ENCODE measurements at regions not wholly inside any gene's neighbourhood (a gene's known extent, or its start where the extent isn't known, plus 50 kb on each side); places are given as distances from the start of the nearest gene placed in this dataset.
A peak's percentile ranks its signal among the peaks of the same experiment; 100 is the strongest.
"Not testable (repeated sequence)": the region's sequence is repeated elsewhere in the genome, so short reads cannot be mapped to it uniquely, and the experiment has no call there.

DNA sequence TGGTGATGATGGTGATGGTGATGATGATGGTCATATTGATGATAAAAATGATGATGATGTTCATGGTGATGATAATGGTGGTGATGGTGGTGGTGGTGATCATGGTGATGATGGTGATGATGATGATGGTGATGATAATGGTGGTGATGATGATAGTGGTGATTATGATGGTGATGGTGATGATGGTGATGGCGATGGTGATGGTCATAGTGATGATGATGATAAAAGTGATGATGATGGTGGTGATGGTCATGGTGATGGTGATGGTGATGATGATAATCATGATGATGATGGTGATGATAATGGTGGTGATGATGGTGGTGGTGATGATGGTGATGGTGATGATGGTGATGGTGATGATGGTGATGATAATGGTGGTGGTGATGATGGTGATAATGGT lies 478.7 kb downstream of the TYW1 start:
- no peak for DNase-seq (ENCODE audit: low read depth)

- DNase-seq (ENCODE audit: low read depth): no peak
Measured at GRCh38 chr7:67478066-67478465, 481.4 kb downstream of the TYW1 start.

- DNase-seq (ENCODE audit: low read depth): no peak
Measured at GRCh38 chr7:67484244-67484751, 487.7 kb downstream of the TYW1 start.

- DNase-seq (ENCODE audit: low read depth): no peak
Measured at GRCh38 chr7:67486401-67486800, 489.8 kb downstream of the TYW1 start.

DNA sequence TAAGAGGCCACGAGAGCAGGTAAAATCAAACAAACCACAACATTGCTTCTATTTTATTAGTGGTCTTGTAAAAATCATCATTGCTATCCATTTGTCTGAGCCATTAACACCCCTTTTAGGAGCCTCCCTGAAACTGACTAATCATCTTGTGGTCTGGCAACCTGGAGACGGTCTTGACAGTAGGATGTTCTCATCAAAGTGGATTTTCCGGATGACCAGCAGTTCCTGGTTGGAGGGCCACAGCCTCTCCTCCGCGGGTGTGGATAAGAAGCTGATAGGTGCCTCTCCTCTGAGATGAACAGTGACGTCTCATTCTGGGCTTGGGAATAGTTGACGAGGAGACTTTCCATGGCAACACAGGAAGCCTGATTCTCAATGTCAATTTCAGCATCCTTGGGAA lies 490.7 kb downstream of the TYW1 start:
- DNase-seq (ENCODE audit: low read depth): no peak

GRCh38 chr7:67489881-67490280 lies 493.2 kb downstream of the TYW1 start:
- DNase-seq (ENCODE audit: low read depth): no peak

- DNase-seq (ENCODE audit: low read depth): no peak
Measured at GRCh38 chr7:67493366-67493765, 496.7 kb downstream of the TYW1 start.

DNA sequence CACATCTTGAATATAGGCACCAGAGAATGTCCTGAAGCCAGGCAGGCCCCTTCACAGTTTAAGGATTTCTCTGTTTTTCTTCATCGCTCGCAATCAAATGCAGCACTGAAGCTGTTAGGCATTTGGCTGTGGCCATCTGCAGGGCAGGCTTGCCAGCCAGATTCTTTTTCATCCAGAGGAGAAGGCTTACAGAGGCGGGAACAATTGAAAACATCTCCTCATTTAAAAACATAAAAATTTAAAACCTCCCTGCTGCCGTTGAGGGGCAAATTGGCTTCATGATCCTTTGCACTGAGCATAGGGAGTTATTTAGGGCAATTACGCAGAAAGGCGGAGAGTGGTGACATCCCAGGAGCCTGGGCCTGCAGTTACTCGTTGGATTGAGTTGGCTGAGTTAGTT lies 500.0 kb downstream of the TYW1 start:
- DNase-seq (ENCODE audit: low read depth): no peak

DNA sequence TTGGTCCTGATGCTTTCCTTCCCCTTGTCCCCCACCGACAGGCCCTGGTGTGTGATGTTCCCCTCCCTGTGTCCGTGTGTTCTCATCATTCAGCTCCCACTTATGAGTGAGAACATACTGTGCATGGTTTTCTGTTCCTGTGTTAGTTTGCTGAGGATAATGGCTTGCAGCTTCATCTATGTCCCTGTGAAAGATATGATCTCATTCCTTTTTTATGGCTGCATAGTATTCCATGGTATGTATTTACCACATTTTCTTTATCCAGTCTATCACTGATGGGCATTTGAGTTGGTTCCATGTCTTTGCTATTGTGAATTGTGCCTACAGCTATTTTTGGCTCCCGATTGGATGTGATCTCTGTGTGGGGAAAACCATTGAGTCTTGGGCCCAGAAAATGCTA lies 501.3 kb downstream of the TYW1 start:
- DNase-seq (ENCODE audit: low read depth): not testable (repeated sequence)

- DNase-seq (ENCODE audit: low read depth): no peak
Measured at GRCh38 chr7:67502929-67503328, 506.3 kb downstream of the TYW1 start.

- DNase-seq (ENCODE audit: low read depth): no peak
Measured at GRCh38 chr7:67505449-67505848, 508.8 kb downstream of the TYW1 start.

DNA sequence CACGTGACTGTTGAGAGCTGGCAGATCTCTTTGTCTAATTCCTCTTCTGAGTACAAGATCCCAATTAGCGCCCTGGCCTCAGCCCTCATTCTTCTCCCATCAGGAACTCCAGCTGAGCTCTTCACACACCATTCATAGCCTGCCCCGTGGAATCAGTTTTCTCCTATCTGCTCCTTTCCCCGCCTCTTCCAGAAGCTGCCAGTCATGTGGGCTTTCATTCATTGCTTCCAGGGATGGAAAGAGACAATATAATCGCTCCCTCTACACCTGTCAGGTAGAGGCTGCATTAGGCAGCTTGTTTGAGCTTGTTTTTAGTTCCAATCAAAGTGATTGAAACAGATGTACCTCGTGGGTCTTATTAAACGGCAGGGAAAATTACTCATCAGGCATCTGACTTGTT lies 515.8 kb downstream of the TYW1 start:
- DNase-seq (ENCODE audit: low read depth): no peak

DNA sequence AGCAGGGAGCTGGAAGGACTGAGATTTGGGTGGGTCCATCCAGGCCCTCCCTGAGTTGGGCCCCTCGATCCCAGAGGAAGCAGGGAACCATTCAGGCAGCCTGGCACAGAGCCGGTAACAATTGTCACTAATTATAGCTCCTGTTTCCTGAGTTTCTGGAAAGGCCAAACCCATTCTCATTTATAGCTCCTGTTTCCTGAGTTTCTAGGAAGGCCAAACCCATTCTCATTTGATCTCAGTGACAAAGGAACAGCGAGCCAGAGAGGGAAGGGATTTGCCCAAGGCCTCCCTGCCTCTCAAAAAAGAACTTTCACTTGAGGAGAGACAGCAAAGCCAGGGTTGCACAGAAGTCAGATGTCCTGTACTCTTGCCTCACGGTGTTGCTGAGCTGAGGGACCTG lies 521.9 kb downstream of the TYW1 start:
- peak; percentile 14 for DNase-seq (ENCODE audit: low read depth)

DNA sequence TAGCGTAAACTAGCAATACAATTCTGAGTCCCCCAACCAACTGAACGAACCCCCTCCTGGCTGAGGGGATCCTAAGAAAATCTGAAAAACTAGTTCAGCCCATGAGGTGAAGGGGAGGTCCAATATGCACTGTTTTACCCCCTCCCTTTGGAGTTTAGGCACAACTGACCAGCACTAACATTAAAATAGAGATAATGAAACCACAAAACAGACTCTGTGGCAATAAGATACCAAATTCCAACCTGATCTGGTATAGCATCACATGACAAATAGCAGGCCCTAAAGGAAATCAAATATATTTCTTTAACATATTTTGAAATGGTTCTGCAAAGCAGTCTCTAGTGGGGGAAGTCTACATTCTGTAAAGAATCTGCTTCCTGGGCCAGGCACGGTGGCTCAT lies 522.5 kb downstream of the TYW1 start:
- no peak for DNase-seq (ENCODE audit: low read depth)

DNA sequence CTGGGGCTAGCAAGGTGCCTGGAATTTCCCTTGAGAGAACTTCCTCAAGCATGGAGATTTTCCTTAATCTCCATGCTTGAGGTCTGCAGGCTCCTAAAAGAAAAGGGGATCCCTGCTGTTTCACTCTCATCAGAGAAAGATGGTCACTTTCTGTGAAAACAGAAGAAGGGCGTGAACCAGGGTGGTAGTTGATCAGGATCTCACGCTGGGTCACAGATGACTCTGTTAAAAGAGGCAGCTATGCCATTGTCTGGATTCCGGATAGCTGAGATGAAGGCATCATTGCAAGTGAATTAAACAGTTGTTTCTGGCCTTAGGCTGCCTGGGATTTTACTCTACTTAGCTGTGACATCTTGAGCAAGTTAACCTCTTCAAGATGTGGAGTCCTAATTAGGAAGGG lies 525.9 kb downstream of the TYW1 start:
- no peak for DNase-seq (ENCODE audit: low read depth)

GRCh38 chr7:67523713-67524112 lies 527.1 kb downstream of the TYW1 start:
- DNase-seq (ENCODE audit: low read depth): no peak

GRCh38 chr7:67525588-67525987 lies 529.0 kb downstream of the TYW1 start:
- no peak for DNase-seq (ENCODE audit: low read depth)

- DNase-seq (ENCODE audit: low read depth): no peak
Measured at GRCh38 chr7:67535241-67535989, 538.8 kb downstream of the TYW1 start.

- no peak for DNase-seq (ENCODE audit: low read depth)
Measured at GRCh38 chr7:67542916-67543315, 546.3 kb downstream of the TYW1 start.

DNA sequence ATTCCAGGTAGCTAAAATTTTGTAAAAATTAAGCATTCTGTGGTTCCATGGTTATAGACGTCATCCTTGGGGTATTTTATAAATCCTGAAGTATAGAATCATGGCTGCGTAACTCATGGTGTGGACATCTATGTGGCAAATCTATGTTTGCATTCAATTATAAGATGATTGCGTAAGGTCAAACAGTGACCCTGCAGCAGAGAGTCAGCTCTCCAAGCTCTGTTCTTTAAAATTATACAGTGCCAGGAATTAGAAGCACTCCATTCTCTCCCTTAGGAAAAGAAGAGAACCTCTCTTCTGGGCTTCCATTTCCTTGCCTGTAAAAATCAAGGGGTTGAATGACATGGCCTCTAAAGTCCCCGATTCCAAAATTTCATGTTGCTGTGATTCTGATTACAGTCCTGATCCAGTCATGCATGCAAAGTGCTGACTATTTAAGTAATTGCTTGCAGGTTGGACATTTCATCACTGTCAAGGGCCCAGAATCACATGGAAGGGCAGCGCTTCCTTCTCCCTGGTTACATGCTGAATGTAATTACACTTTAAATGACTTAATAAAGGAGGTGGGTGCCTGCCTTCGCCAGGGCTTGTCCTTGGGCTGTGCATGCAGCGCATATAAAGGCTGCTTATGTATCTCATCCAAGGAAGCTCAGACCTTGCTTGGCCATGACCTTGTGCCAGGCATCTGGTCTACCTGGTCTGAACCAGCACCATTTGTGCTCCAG lies 550.7 kb downstream of the TYW1 start:
- DNase-seq (ENCODE audit: low read depth): no peak

GRCh38 chr7:67549126-67549525 lies 552.5 kb downstream of the TYW1 start:
- DNase-seq (ENCODE audit: low read depth): peak; percentile 13

DNA sequence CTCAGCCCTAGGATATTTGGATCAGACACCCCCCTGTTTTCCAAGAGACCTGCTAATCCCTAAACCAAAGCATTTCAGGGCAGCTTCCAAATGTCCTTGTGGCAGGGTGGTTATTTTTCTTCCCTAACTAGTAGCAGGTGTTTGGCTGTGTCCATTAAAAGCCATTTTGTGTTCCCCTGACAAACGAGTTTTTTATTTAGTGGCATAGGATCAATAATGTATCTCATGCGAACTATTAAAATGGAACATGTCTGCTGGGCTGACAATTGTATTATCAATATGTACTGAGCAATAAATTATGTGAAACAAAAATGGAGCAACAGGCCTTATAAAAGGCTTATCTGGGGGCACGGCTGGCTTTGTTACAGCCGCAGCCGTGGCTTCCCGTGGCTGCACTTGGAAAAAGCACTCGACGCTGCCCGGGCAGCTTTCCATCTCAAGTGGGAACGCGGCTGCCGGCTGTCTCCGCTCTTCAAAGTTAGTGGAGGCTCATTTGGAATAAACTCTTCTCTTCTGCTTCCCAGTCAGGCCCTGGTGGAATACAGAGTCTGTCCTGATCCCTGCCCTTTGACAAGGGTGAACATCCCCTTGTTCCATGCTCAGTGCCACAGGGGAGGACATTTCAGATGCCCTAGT lies 554.3 kb downstream of the TYW1 start:
- DNase-seq (ENCODE audit: low read depth): peak; percentile 13

DNA sequence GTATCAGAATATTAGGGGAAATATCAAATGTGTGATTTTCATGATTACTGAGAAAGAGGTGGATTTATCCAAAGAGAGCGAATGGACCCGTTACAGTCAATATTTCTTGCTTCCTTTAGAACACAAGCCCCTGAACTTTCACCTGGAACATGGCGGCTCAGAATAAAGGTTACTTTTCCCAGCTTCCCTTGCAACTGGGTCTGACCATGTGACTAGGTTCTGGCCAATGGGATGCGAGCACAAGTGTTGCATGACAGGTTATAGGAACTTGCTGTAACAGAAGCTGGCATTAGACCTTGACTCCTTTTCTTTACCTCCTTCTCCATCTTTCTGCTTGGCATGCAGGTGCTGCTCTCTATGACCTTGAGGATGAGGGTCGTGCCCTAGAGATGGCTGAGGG lies 556.1 kb downstream of the TYW1 start:
- no peak for DNase-seq (ENCODE audit: low read depth)

All from forelimb muscle (tissue), 1 donor.